ENCODE measurements at regions not wholly inside any gene's neighbourhood (a gene's known extent, or its start where the extent isn't known, plus 50 kb on each side); places are given as distances from the start of the nearest gene placed in this dataset.

DNA sequence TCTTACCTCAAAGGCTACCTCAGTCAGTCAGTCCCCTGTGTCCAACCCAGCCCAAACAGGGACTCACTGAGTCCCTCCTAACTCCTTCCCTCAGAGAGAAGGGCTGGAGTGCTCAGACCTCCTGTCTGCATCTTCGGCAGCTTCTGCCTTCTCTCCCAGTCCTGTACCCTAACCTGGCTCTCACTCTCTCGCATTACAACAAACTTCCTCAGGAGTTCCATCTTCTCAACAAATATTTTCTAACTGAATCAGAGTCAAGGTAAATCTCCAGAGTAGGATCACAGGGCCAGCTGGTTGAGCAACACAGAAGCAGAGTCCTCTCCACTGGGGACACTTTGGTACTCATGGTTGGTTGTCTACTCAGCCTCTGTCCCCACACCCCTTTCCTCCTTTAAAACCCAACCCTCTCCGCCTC, 92.3 kb downstream of the MRPL14 start:
- TF ChIP-seq, protein P1, sequence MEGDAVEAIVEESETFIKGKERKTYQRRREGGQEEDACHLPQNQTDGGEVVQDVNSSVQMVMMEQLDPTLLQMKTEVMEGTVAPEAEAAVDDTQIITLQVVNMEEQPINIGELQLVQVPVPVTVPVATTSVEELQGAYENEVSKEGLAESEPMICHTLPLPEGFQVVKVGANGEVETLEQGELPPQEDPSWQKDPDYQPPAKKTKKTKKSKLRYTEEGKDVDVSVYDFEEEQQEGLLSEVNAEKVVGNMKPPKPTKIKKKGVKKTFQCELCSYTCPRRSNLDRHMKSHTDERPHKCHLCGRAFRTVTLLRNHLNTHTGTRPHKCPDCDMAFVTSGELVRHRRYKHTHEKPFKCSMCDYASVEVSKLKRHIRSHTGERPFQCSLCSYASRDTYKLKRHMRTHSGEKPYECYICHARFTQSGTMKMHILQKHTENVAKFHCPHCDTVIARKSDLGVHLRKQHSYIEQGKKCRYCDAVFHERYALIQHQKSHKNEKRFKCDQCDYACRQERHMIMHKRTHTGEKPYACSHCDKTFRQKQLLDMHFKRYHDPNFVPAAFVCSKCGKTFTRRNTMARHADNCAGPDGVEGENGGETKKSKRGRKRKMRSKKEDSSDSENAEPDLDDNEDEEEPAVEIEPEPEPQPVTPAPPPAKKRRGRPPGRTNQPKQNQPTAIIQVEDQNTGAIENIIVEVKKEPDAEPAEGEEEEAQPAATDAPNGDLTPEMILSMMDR (conservative IDR thresholded peaks at IDR 0.05), result no peak
- TF ChIP-seq EZH2 (IDR thresholded peaks at IDR 0.05; ENCODE audit: low read depth), result no peak

Data from PC-9 (cell line).